A549 (cell line): ENCODE measurements at regions not wholly inside any gene's neighbourhood (a gene's known extent, or its start where the extent isn't known, plus 50 kb on each side); places are given as distances from the start of the nearest gene placed in this dataset.
A peak's percentile ranks its signal among the peaks of the same experiment; 100 is the strongest.

ENCODE experiments used
- ATAC-seq, 2 experiments: fragments of 200-7000 bp in 1 of 2; fragments of >200 bp in 1 of 2; cut with Nextera tagmentation in 1 of 2; cut with Tn5 transposase in 1 of 2; 3 replicates each; pipeline versions ENCODE4 v1.8.0 to v1.9.1; 2018 to 2020; ENCODE audit warnings: mild to moderate bottlenecking in 1 of 2, moderate library complexity in 1 of 2
- CTCF ChIA-PET: fragments of 300-600 bp; sonication (Branson Sonifier 250); formaldehyde crosslinking; extraction: SDS; loops from one replicate; lab custom pipeline; 2021; ENCODE audit warnings: antibody characterized with exemption, inconsistent platforms; lab: Yijun Ruan, JAX
- POLR2A ChIA-PET: fragments of 350-600 bp; formaldehyde crosslinking; extraction: SDS; loops from one replicate; lab custom pipeline; 2021; ENCODE audit warnings: antibody characterized with exemption, inconsistent platforms; lab: Yijun Ruan, JAX
- DNase-seq, 2 experiments: peaks; one replicate each; pipeline versions ENCODE4 v3.0.0 to v3.0.0-alpha.2; 2011 to 2016; ENCODE audit warnings: low read depth in 1 of 2, low spot score in 1 of 2
- FAIRE-seq: peaks from 2 replicates; lab custom pipeline; 2011; peaks lifted over from hg19 to GRCh38; lab: Jason Lieb, UNC
- H3K27ac ChIP-seq, 2 experiments: fragments of >200 bp; sonication (Bioruptor Twin); formaldehyde crosslinking; 3 replicates each; pipeline ENCODE4 v1.5.1; 2016 to 2017
- H3K4me1 ChIP-seq: fragments of >200 bp; sonication (Bioruptor Twin); formaldehyde crosslinking; 3 replicates; pipeline ENCODE4 v1.6.1; 2016
- H3K4me2 ChIP-seq: fragments of >200 bp; sonication (Bioruptor Twin); formaldehyde crosslinking; 3 replicates; pipeline ENCODE4 v1.6.1; 2016
- H3K4me3 ChIP-seq: fragments of >200 bp; sonication (Bioruptor Twin); formaldehyde crosslinking; 3 replicates; pipeline ENCODE4 v1.5.1; 2016
- H3K9me3 ChIP-seq: fragments of >200 bp; sonication (Bioruptor Twin); formaldehyde crosslinking; 3 replicates; pipeline ENCODE4 v1.6.1; 2016
- BCL3 ChIP-seq: fragments of >200 bp; sonication (Bioruptor Twin); formaldehyde crosslinking; IDR thresholded peaks from 3 replicates; pipeline ENCODE4 v1.6.1; 2016
- CHD2 ChIP-seq: fragments of 150-350 bp; IDR thresholded peaks from 2 replicates; pipeline ENCODE4 v1.6.1; 2014; ENCODE audit warnings: low read length; ENCODE audit not compliant: partially characterized antibody
- CTCF ChIP-seq: fragments of >200 bp; sonication (Bioruptor Twin); formaldehyde crosslinking; IDR thresholded peaks from 3 replicates; pipeline ENCODE4 v1.5.1; 2016
- EHF ChIP-seq: fragments of 250-450 bp; sonication (Bioruptor Pico); IDR thresholded peaks from 2 replicates; pipeline ENCODE4 v1.5.0; 2020; ENCODE audit warnings: mild to moderate bottlenecking
- EHMT2 ChIP-seq: fragments of 200-600 bp; sonication (generic); IDR thresholded peaks from 2 replicates; pipeline ENCODE4 v1.6.1; 2016; ENCODE audit warnings: antibody characterized with exemption, low read depth, mild to moderate bottlenecking, moderate library complexity
- FOSL2 ChIP-seq, 2 experiments: fragments of 450-650 bp in 1 of 2; fragments of >200 bp in 1 of 2; sonication (Bioruptor Twin) in 1 of 2; formaldehyde crosslinking; IDR thresholded peaks; 2 replicates each; pipeline versions ENCODE4 v1.5.0 to v1.6.1; 2016 to 2020; ENCODE audit warnings: mild to moderate bottlenecking in 1 of 2, moderate library complexity in 1 of 2
- FOXS1 ChIP-seq: fragments of 250-450 bp; sonication (Bioruptor Pico); IDR thresholded peaks from 2 replicates; pipeline ENCODE4 v1.5.0; 2020; ENCODE audit warnings: mild to moderate bottlenecking, moderate library complexity
- HDAC2 ChIP-seq: fragments of 200-600 bp; sonication (generic); IDR thresholded peaks from 2 replicates; pipeline ENCODE4 v1.6.1; 2016
- HOXA7 ChIP-seq: fragments of 250-450 bp; sonication (Bioruptor Pico); IDR thresholded peaks from 2 replicates; pipeline ENCODE4 v1.5.0; 2020; ENCODE audit warnings: mild to moderate bottlenecking, moderate library complexity
- HOXB13 ChIP-seq: fragments of 250-450 bp; sonication (Bioruptor Pico); IDR thresholded peaks from 2 replicates; pipeline ENCODE4 v1.5.0; 2020; ENCODE audit warnings: low read depth, mild to moderate bottlenecking, moderate library complexity
- KDM5A ChIP-seq: fragments of 200-600 bp; sonication (generic); IDR thresholded peaks from 2 replicates; pipeline ENCODE4 v1.6.1; 2016; ENCODE audit warnings: antibody characterized with exemption, mild to moderate bottlenecking
- MAFK ChIP-seq: fragments of 450-650 bp; IDR thresholded peaks from 2 replicates; pipeline ENCODE4 v1.6.1; 2014; ENCODE audit not compliant: partially characterized antibody
- MAX ChIP-seq: IDR thresholded peaks from 2 replicates; pipeline ENCODE4 v1.6.1; 2012
- MYC ChIP-seq: IDR thresholded peaks from 2 replicates; pipeline ENCODE4 v1.6.1; 2012; ENCODE audit warnings: mild to moderate bottlenecking, inconsistent platforms, low read length, improper control_type of control experiment, borderline replicate concordance
- POLR2A ChIP-seq: IDR thresholded peaks from 2 replicates; pipeline ENCODE4 v1.6.1; 2012; ENCODE audit warnings: mild to moderate bottlenecking, low read length
- RAD21 ChIP-seq, 2 experiments: fragments of >200 bp in 1 of 2; sonication (Bioruptor Twin) in 1 of 2; formaldehyde crosslinking in 1 of 2; IDR thresholded peaks in 1 of 2; conservative IDR thresholded peaks in 1 of 2; 2 replicates in 1 of 2; 3 replicates in 1 of 2; pipeline ENCODE4 v1.6.1; 2012 to 2018; ENCODE audit warnings: inconsistent platforms in 1 of 2
- RCOR1 ChIP-seq: fragments of 150-350 bp; IDR thresholded peaks from 2 replicates; pipeline ENCODE4 v1.6.1; 2014; ENCODE audit warnings: antibody characterized with exemption, low read length, low read depth
- SMC3 ChIP-seq: fragments of >200 bp; sonication (Bioruptor Twin); formaldehyde crosslinking; IDR thresholded peaks from 3 replicates; pipeline ENCODE4 v1.6.1; 2018; ENCODE audit warnings: inconsistent platforms
- WGBS: methylation state at CpG from one replicate; pipeline ENCODE4 v1.1.6; 2017; ENCODE audit errors: missing lambda C conversion rate; 5-methylcytosine and 5-hydroxymethylcytosine counted together
- TF ChIP-seq, protein P1 (sequence below): fragments of 450-650 bp; IDR thresholded peaks from 2 replicates; pipeline ENCODE4 v1.6.1; 2014; ENCODE audit warnings: antibody characterized with exemption
- TF ChIP-seq, protein P2 (sequence below): IDR thresholded peaks from 2 replicates; pipeline ENCODE4 v1.6.1; 2012

DNA sequence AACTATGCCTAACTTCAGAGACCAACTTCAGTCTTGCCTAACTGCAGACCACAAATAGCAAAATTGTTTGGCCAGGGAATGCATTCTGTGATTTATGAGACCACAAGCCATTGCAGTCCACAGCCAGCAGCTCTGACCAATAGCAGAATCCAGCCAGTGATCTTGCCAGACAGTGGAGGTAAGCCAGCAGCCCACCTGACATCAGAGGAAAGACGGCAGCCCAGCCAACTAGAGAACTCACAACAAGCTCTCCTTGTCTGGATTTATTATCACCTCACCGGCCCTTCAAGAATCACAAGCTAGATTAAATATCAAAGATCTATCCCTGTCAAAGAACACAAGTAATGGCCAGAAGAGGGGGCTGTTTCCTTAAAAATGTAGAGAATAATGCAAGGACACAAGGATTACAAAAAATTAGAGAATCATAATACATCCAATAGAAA is 66.5 kb upstream of the SLC35F1 start:
- 8% methylated on average over 2 of the region's 2 CpGs for WGBS
- CTCF ChIA-PET: interaction anchor here (1.1 to 2.1 kb wide), 2 partner anchors 10 to 800 kb away, joined by 3 to 8 read pairs; no protein-coding TSS in a partner anchor

GRCh38 chr6:117847912-117848311 is 59.2 kb upstream of the SLC35F1 start:
- CTCF ChIA-PET: interaction anchor here (0.6 kb wide), 1 partner anchor 1263 kb away, joined by 4 read pairs; no protein-coding TSS in a partner anchor
- no peak for ATAC-seq
- no peak overlapping the region for H3K4me2 ChIP-seq
- POLR2A ChIA-PET: no interaction called here
- no peak overlapping the region for H3K27ac ChIP-seq
- DNase-seq: no peak
- no peaks in the 10 kb centered on the region for H3K4me1 ChIP-seq
- no peak for TF ChIP-seq BCL3
- TF ChIP-seq, protein P1, sequence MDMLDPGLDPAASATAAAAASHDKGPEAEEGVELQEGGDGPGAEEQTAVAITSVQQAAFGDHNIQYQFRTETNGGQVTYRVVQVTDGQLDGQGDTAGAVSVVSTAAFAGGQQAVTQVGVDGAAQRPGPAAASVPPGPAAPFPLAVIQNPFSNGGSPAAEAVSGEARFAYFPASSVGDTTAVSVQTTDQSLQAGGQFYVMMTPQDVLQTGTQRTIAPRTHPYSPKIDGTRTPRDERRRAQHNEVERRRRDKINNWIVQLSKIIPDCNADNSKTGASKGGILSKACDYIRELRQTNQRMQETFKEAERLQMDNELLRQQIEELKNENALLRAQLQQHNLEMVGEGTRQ: no peak
- no peak for TF ChIP-seq HOXA7 (CRISPR knock-in tag)
- no peak for TF ChIP-seq FOSL2 (IDR thresholded peaks at IDR 0.05)
- no peak for TF ChIP-seq FOSL2 (CRISPR knock-in tag; IDR thresholded peaks at IDR 0.05)
- TF ChIP-seq RCOR1: no peak
- no peak for TF ChIP-seq CHD2
- no peak for TF ChIP-seq FOXS1 (CRISPR knock-in tag)
- TF ChIP-seq EHMT2: no peak
- TF ChIP-seq, protein P2, sequence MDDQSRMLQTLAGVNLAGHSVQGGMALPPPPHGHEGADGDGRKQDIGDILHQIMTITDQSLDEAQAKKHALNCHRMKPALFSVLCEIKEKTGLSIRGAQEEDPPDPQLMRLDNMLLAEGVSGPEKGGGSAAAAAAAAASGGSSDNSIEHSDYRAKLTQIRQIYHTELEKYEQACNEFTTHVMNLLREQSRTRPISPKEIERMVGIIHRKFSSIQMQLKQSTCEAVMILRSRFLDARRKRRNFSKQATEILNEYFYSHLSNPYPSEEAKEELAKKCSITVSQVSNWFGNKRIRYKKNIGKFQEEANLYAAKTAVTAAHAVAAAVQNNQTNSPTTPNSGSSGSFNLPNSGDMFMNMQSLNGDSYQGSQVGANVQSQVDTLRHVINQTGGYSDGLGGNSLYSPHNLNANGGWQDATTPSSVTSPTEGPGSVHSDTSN: no peak
- TF ChIP-seq MAX: no peak
- no peak for TF ChIP-seq KDM5A
- TF ChIP-seq MAFK: no peak
- no peak for TF ChIP-seq EHF
- TF ChIP-seq, all 56 proteins: peak for 0
- Histone ChIP-seq H3K4me3 (no peak overlapping the region), H3K9me3 (no peaks in the 10 kb centered on the region)
- FAIRE-seq: no peak

More for the DNA sequence above, 66.5 kb upstream of the SLC35F1 start:
- no peak overlapping the region for H3K4me3 ChIP-seq
- peak; percentile 62 to 74; a peak in 2 of 6 replicates for ATAC-seq
- no peaks in the 10 kb centered on the region for H3K9me3 ChIP-seq
- peak; percentile 18 to 53 for DNase-seq
- FAIRE-seq: no peak
- POLR2A ChIA-PET: no interaction called here
- H3K4me1 ChIP-seq: no peaks in the 10 kb centered on the region
- H3K4me2 ChIP-seq: no peak overlapping the region
- TF ChIP-seq SMC3 (no peak), RAD21 (conservative IDR thresholded peaks at IDR 0.05 in 1 of 2, IDR thresholded peaks at IDR 0.05 in 1 of 2) (peak; percentile 51 to 58; a peak in 4 of 5 replicates), MYC (no peak), CTCF (peak; percentile 38), POLR2A (no peak), HDAC2 (no peak), HOXB13 (CRISPR knock-in tag) (no peak), EHMT2 (no peak), RCOR1 (no peak)
- TF ChIP-seq, all 56 proteins: peak for 2
- no peak overlapping the region for H3K27ac ChIP-seq
